Ovary (tissue), 3 donors: ENCODE measurements at regions not wholly inside any gene's neighbourhood (a gene's known extent, or its start where the extent isn't known, plus 50 kb on each side); places are given as distances from the start of the nearest gene placed in this dataset.

ENCODE experiments used
- CTCF ChIP-seq, 3 donors: fragments of 450-650 bp in 2 of 3; fragments of 200-600 bp in 1 of 3; IDR thresholded peaks; one replicate each; pipeline versions ENCODE4 v1.5.1 to v1.8.0; 2016 to 2022; ENCODE audit warnings: antibody characterized with exemption in 3 of 3, mild to moderate bottlenecking in 1 of 3
- EP300 ChIP-seq: sonication (generic); formaldehyde crosslinking; IDR thresholded peaks from one replicate; pipeline ENCODE4 v1.6.1; 2017; ENCODE audit warnings: antibody characterized with exemption
- POLR2A ChIP-seq: fragments of 450-650 bp; IDR thresholded peaks from one replicate; pipeline ENCODE4 v1.6.1; 2017; ENCODE audit warnings: antibody characterized with exemption, mild to moderate bottlenecking, moderate library complexity
- donor health status: DM: no; HTN: no; CAD: no.

- TF ChIP-seq CTCF (IDR thresholded peaks at IDR 0.05): no peak
- no peak for TF ChIP-seq EP300
- TF ChIP-seq POLR2A: no peak
Observed at GRCh38 chr13:33913829-33914228, 95.9 kb downstream of the RFC3 start.
